ENCODE measurements at regions not wholly inside any gene's neighbourhood (a gene's known extent, or its start where the extent isn't known, plus 50 kb on each side); places are given as distances from the start of the nearest gene placed in this dataset.

GRCh38 chr3:73727117-73727821 lies 102.5 kb upstream of the PDZRN3 start:
- no peak for DNase-seq

- DNase-seq, result no peak
Measured at GRCh38 chr3:73723596-73723995, 98.9 kb upstream of the PDZRN3 start.

- DNase-seq, result no peak
Measured at GRCh38 chr3:73719861-73720260, 95.1 kb upstream of the PDZRN3 start.

GRCh38 chr3:73719413-73719851 lies 94.7 kb upstream of the PDZRN3 start:
- no peak for DNase-seq

GRCh38 chr3:73718326-73719110 lies 93.8 kb upstream of the PDZRN3 start:
- DNase-seq, result no peak

GRCh38 chr3:73716418-73716817 lies 91.7 kb upstream of the PDZRN3 start:
- DNase-seq, result no peak

GRCh38 chr3:73710340-73710739 lies 85.6 kb upstream of the PDZRN3 start:
- DNase-seq, result no peak

- no peak for DNase-seq
Measured at GRCh38 chr3:73709712-73710111, 85.0 kb upstream of the PDZRN3 start.

GRCh38 chr3:73708956-73709355 lies 84.2 kb upstream of the PDZRN3 start:
- DNase-seq, result no peak

GRCh38 chr3:73707772-73708171 lies 83.0 kb upstream of the PDZRN3 start:
- DNase-seq, result no peak

- DNase-seq, result no peak
Measured at GRCh38 chr3:73706771-73707170, 82.0 kb upstream of the PDZRN3 start.

- DNase-seq, result no peak
Measured at GRCh38 chr3:73705792-73706191, 81.1 kb upstream of the PDZRN3 start.

- DNase-seq, result no peak
Measured at GRCh38 chr3:73699327-73699726, 74.6 kb upstream of the PDZRN3 start.

- no peak for DNase-seq
Measured at GRCh38 chr3:73697020-73697419, 72.3 kb upstream of the PDZRN3 start.

- no peak for DNase-seq
Measured at GRCh38 chr3:73695841-73696240, 71.1 kb upstream of the PDZRN3 start.

- no peak for DNase-seq
Measured at GRCh38 chr3:73694983-73695757, 70.4 kb upstream of the PDZRN3 start.

- no peak for DNase-seq
Measured at GRCh38 chr3:73687106-73688004, 62.6 kb upstream of the PDZRN3 start.

GRCh38 chr3:73685061-73685460 lies 60.3 kb upstream of the PDZRN3 start:
- peak; percentile 80 for DNase-seq

GRCh38 chr3:73683706-73684105 lies 59.0 kb upstream of the PDZRN3 start:
- DNase-seq, result no peak

- DNase-seq, result no peak
Measured at GRCh38 chr3:73681610-73682009, 56.9 kb upstream of the PDZRN3 start.

- DNase-seq, result no peak
Measured at GRCh38 chr3:73681198-73681597, 56.5 kb upstream of the PDZRN3 start.

- no peak for DNase-seq
Measured at GRCh38 chr3:73680391-73681095, 55.8 kb upstream of the PDZRN3 start.
